ES-I3 (cell line): ENCODE measurements at regions not wholly inside any gene's neighbourhood (a gene's known extent, or its start where the extent isn't known, plus 50 kb on each side); places are given as distances from the start of the nearest gene placed in this dataset.
"Not testable (repeated sequence)": the region's sequence is repeated elsewhere in the genome, so short reads cannot be mapped to it uniquely, and the experiment has no call there.

Source experiments
- H3K36me3 ChIP-seq: 2 replicates; pipeline ENCODE4 v1.6.1; 2013; ENCODE audit warnings: mild to moderate bottlenecking, low read length, control low read depth, moderate library complexity; ENCODE audit not compliant: insufficient read depth
- H3K4me1 ChIP-seq: 2 replicates; pipeline ENCODE4 v1.6.1; 2013; ENCODE audit warnings: mild to moderate bottlenecking, control low read depth, low read length; ENCODE audit not compliant: insufficient read depth
- H3K9ac ChIP-seq: 2 replicates; pipeline ENCODE4 v1.6.1; 2013; ENCODE audit warnings: low read depth, mild to moderate bottlenecking, low read length, moderate library complexity
- H3K9me3 ChIP-seq: 2 replicates; pipeline ENCODE4 v1.6.1; 2013; ENCODE audit warnings: mild to moderate bottlenecking, low read length, moderate library complexity; ENCODE audit not compliant: control insufficient read depth, insufficient read depth

- H3K9me3 ChIP-seq, result 0 out of 2 replicates have a peak, but pooled peaks cover 5% of the 10 kb centered on the region
- H3K9ac ChIP-seq, result no peak overlapping the region
- H3K36me3 ChIP-seq, result no peaks in the 10 kb centered on the region
- H3K4me1 ChIP-seq, result no peaks in the 10 kb centered on the region
Measured at GRCh38 chrX:122913764-122914163, 270.3 kb upstream of the GRIA3 start.

GRCh38 chrX:122914256-122914655 lies 269.8 kb upstream of the GRIA3 start:
- no peaks in the 10 kb centered on the region for H3K36me3 ChIP-seq
- H3K9me3 ChIP-seq, result 0 out of 2 replicates have a peak, but pooled peaks cover 5% of the 10 kb centered on the region
- no peaks in the 10 kb centered on the region for H3K4me1 ChIP-seq
- no peak overlapping the region for H3K9ac ChIP-seq

GRCh38 chrX:122934131-122934530 lies 249.9 kb upstream of the GRIA3 start:
- H3K9me3 ChIP-seq, result no peaks in the 10 kb centered on the region
- no peaks in the 10 kb centered on the region for H3K36me3 ChIP-seq
- no peak overlapping the region for H3K9ac ChIP-seq
- H3K4me1 ChIP-seq, result peaks cover 13% of the 10 kb centered on the region; the same call in 1 of the 2 replicates

- Histone ChIP-seq H3K36me3 (no peaks in the 10 kb centered on the region), H3K9ac (no peak overlapping the region), H3K4me1 (no peaks in the 10 kb centered on the region), H3K9me3 (no peaks in the 10 kb centered on the region)
Measured at GRCh38 chrX:122940199-122940598, 243.9 kb upstream of the GRIA3 start.

GRCh38 chrX:122941806-122942205 lies 242.3 kb upstream of the GRIA3 start:
- H3K4me1 ChIP-seq, result no peaks in the 10 kb centered on the region
- no peaks in the 10 kb centered on the region for H3K9me3 ChIP-seq
- H3K36me3 ChIP-seq, result no peaks in the 10 kb centered on the region
- no peak overlapping the region for H3K9ac ChIP-seq

- no peaks in the 10 kb centered on the region for H3K36me3 ChIP-seq
- H3K4me1 ChIP-seq, result no peaks in the 10 kb centered on the region
- H3K9ac ChIP-seq, result no peak overlapping the region
- H3K9me3 ChIP-seq, result no peaks in the 10 kb centered on the region
Measured at GRCh38 chrX:122943918-122944317, 240.2 kb upstream of the GRIA3 start.

GRCh38 chrX:122945328-122945727 lies 238.8 kb upstream of the GRIA3 start:
- no peaks in the 10 kb centered on the region for H3K4me1 ChIP-seq
- no peaks in the 10 kb centered on the region for H3K9me3 ChIP-seq
- H3K36me3 ChIP-seq, result no peaks in the 10 kb centered on the region
- H3K9ac ChIP-seq, result no peak overlapping the region

- peaks cover 9% of the 10 kb centered on the region for H3K9me3 ChIP-seq
- H3K9ac ChIP-seq, result no peak overlapping the region
- H3K4me1 ChIP-seq, result no peaks in the 10 kb centered on the region
- H3K36me3 ChIP-seq, result no peaks in the 10 kb centered on the region; the same call in 1 of the 2 replicates
Measured at GRCh38 chrX:122972604-122973003, 211.5 kb upstream of the GRIA3 start.

GRCh38 chrX:122982521-122982920 lies 201.6 kb upstream of the GRIA3 start:
- Histone ChIP-seq H3K36me3 (no peaks in the 10 kb centered on the region), H3K4me1 (no peaks in the 10 kb centered on the region), H3K9me3 (peaks cover 2% of the 10 kb centered on the region; the same call in 1 of the 2 replicates), H3K9ac (no peak overlapping the region)

GRCh38 chrX:123002844-123003243 lies 181.2 kb upstream of the GRIA3 start:
- not testable (repeated sequence) for H3K9me3 ChIP-seq, H3K9ac ChIP-seq, H3K4me1 ChIP-seq, H3K36me3 ChIP-seq

GRCh38 chrX:123013141-123013540 lies 170.9 kb upstream of the GRIA3 start:
- Histone ChIP-seq H3K9me3 (no peaks in the 10 kb centered on the region; the same call in 1 of the 2 replicates), H3K9ac (no peak overlapping the region), H3K36me3 (no peaks in the 10 kb centered on the region), H3K4me1 (no peaks in the 10 kb centered on the region)

- H3K9ac ChIP-seq, result no peak overlapping the region
- no peaks in the 10 kb centered on the region for H3K4me1 ChIP-seq
- H3K36me3 ChIP-seq, result no peaks in the 10 kb centered on the region
- H3K9me3 ChIP-seq, result no peaks in the 10 kb centered on the region
Measured at GRCh38 chrX:123036401-123036800, 147.7 kb upstream of the GRIA3 start.

GRCh38 chrX:123049071-123049625 lies 134.9 kb upstream of the GRIA3 start:
- no peaks in the 10 kb centered on the region for H3K36me3 ChIP-seq
- H3K9ac ChIP-seq, result no peak overlapping the region
- H3K9me3 ChIP-seq, result no peaks in the 10 kb centered on the region
- H3K4me1 ChIP-seq, result no peaks in the 10 kb centered on the region

GRCh38 chrX:123060986-123061385 lies 123.1 kb upstream of the GRIA3 start:
- H3K9ac ChIP-seq, result no peak overlapping the region
- no peaks in the 10 kb centered on the region for H3K4me1 ChIP-seq
- H3K36me3 ChIP-seq, result no peaks in the 10 kb centered on the region
- no peaks in the 10 kb centered on the region for H3K9me3 ChIP-seq

GRCh38 chrX:123064053-123064452 lies 120.0 kb upstream of the GRIA3 start:
- H3K4me1 ChIP-seq, result no peaks in the 10 kb centered on the region
- no peaks in the 10 kb centered on the region for H3K36me3 ChIP-seq
- H3K9me3 ChIP-seq, result no peaks in the 10 kb centered on the region
- no peak overlapping the region for H3K9ac ChIP-seq
